DMS153 (cell line): ENCODE measurements at regions not wholly inside any gene's neighbourhood (a gene's known extent, or its start where the extent isn't known, plus 50 kb on each side); places are given as distances from the start of the nearest gene placed in this dataset.
"Not testable (repeated sequence)": the region's sequence is repeated elsewhere in the genome, so short reads cannot be mapped to it uniquely, and the experiment has no call there.

Experiments used
- DNase-seq: peaks from one replicate; lab custom pipeline; 2025; lab: John Stamatoyannopoulos, UW

DNA sequence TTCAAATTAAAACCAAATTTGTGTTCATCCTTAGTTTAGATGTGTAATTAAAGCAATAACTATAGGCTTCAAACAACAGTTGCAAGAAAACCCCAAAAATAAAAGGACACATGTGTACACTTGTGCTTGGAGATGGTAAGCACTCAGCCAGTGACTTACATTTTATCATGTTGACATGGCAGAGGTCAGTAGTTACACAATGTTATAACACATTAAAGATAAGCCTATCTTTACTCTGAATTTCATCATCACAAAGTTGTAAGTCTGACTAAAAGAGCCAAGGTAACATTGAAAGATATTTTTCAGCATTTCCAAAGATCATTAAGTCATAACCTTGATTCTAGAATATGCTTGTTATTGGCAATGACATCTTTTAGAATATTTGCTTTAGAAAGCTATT, 98.5 kb upstream of the PNPLA4 start:
- no peak for DNase-seq

DNA sequence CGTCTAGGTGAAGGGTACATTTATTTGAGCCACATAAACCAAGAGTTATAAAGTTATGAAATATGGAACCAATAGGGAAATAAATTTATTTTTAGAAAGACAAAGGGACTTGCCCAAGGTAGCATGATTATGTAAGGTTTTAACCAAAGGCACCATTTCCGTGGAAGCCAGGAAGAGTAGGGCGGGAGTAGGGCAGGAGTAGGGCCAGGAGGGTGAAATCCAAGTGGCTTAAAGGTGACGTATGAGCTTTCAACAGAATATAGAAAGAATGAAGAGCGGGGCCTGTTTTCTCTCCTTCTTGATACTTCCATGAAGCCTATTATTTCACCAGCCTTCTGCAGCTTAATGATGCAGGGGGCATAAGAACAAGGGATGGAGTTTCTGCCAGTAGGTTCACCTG, 91.7 kb upstream of the PNPLA4 start:
- DNase-seq = no peak

GRCh38 chrX:8010105-8010504, 82.9 kb upstream of the PNPLA4 start:
- DNase-seq = no peak

DNA sequence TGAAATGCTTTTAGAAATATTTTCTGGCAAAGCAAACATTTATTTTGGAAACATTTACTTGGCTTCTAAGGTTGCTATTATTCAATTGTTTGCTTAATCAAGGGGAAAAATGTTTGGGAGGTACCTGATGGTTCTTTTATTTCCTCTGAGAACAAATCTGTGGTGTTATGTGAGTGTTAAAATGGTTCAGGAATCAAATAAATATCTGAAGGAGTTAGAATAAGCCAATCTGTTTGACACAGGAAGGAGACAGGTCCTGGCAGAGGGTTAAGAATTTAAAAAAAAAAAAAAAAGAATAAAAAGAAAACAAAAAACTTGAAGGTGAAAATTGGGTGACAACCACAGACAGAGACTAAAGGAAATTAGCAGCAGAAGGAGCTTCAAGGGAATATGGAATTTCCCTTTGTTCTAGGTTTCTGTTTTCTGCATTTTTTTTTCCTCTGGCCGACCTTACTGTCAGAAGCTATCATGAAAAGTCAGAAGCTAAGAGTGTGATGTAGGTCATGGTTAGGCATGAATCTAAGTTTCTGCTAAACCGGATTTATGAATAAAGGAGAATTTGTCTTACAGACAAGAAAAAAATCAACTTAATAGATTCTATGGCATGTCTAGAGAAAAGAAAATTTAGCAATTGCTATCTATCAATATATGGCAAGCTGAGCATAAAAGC, 78.6 kb upstream of the PNPLA4 start:
- no peak for DNase-seq

GRCh38 chrX:8003147-8003883, 76.1 kb upstream of the PNPLA4 start:
- no peak for DNase-seq

DNA sequence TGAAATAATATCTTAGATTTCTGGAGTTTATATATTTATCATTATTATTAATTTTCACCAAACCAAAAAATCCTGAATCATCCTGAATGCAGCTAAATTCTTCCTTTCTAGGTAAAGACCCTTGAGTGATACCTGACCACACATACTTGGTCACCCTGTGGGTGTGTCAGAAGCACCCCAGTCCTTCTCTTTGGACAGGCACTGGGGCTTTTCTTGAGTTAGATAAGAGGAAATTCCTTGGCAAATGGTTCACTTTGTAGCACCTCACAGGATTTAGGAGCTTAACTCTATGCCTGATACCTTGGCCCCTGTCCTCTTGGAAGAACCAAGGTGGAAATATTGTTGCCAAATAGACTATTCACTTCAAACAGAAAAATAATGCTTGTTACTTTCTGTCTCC, 69.6 kb upstream of the PNPLA4 start:
- no peak for DNase-seq

DNA sequence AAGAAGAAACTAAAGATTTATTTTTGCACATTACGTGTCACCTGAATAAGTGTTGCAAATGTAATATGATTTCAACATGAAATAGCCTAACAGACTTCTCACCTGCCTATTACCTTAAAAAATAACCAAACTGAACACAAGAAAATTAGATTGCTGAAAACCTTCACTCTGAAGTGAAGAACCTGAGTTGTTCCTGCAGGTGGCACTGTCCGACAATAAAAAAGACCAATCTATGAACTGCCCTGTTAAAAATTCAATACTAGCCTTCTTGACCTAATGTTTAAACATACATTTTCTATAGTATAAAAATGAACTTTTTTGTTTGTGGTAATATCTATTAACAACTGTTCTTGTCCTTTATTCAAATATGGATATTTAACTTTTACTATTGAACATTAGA, 69.2 kb upstream of the PNPLA4 start:
- no peak for DNase-seq

GRCh38 chrX:7993873-7994272, 66.7 kb upstream of the PNPLA4 start:
- no peak for DNase-seq

GRCh38 chrX:7988013-7988759, 61.0 kb upstream of the PNPLA4 start:
- not testable (repeated sequence) for DNase-seq

- no peak for DNase-seq
These were observed 60.2 kb upstream of the PNPLA4 start for GRCh38 chrX:7987160-7988012.

DNA sequence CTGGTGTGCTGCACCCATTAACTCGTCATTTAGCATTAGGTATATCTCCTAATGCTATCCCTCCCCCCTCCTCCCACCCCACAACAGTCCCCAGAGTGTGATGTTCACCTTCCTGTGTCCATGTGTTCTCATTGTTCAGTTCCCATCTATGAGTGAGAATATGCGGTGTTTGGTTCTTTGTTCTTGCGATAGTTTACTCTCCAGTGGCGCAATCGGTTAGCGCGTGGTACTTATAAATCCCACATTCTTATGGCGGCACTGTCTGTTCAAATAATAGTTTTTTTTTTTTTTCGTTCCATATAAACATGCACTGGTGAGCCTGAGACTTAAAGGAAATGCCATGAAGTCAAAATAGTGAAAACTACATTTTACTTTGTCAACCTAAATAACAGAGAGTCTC, 59.5 kb upstream of the PNPLA4 start:
- not testable (repeated sequence) for DNase-seq

- DNase-seq = no peak
These were observed 58.4 kb upstream of the PNPLA4 start for GRCh38 chrX:7985568-7985967.

- no peak for DNase-seq
These were observed 56.4 kb upstream of the PNPLA4 start for GRCh38 chrX:7983581-7983980.
